ENCODE measurements at regions not wholly inside any gene's neighbourhood (a gene's known extent, or its start where the extent isn't known, plus 50 kb on each side); places are given as distances from the start of the nearest gene placed in this dataset.

DNA sequence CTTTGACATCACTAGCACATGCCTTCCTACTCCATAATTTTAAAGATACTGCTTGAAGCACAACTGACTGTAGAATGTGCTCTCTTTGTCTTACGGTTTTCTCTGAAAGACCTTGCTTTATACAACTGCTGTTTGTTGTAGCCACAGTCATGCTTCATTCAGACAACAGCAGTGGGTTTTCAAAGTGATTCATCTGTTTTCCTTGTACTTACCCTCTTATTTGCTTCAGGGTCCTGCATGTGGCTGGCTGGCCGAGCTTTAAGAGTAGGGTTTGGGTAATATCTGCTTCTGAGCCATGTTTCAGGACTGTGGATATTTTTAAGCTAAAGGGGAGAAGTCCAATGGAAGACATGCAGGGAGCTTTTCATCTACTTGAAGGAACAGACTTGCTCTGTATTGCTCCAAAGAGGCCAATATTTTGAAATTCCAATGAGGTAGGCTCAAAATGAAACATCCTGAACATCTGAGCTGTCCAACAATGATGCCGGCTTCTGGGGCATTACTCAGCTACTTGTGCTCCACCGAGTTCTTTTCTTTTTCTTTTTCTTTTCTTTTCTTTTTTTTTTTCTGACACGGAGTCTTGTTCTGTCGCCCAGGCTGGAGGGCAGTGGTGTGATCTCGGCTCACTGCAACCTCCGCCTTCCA, 160.2 kb upstream of the SGK1 start:
- no peak for DNase-seq (ENCODE audit: missing footprints)
- intact Hi-C loops (cut with DNase I) = no loop called here
- ATAC-seq = no peak

DNA sequence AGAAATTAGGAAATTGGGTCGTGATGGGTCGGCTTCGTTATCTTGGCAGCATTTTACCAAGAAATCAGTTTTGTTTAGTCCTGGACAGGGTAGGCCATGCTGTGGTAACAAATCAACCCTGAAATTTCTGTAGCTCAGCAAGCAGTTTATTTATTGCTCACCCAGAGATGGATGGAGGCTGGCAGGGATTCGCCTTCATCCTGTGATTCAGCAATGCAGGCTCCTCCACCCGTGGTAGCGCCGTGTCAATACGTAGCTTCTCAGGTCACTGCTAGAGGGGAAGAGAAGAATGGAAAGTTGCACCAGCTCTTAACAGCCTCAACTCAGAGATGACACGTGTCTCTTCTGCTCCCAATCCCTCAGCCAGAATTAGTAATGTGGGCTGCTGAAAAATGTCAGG, 157.0 kb upstream of the SGK1 start:
- intact Hi-C loops (cut with DNase I) = no loop called here
- no peak for ATAC-seq
- DNase-seq (ENCODE audit: missing footprints) = no peak

DNA sequence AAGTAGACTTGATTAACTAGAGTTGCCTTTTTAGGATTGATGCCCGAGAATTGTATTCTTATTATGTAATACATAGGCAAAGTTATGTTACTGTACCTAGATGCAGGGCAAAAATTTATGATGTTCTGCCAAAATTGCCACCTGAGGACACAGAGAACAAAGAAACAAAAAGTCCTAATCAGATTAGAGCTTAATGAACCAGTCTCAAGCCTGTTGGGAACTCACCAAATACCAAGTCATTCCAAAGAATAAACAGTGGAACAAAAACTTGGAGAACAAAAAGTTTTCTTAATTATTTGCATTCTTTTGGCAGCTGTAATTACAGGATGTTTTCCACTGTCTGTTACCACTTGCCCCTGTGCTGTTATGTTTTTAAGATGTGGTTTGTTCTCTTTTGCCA, 154.7 kb upstream of the SGK1 start:
- DNase-seq (ENCODE audit: missing footprints) (no peak), ATAC-seq (no peak)
- intact Hi-C loops (cut with DNase I) = no loop called here

DNA sequence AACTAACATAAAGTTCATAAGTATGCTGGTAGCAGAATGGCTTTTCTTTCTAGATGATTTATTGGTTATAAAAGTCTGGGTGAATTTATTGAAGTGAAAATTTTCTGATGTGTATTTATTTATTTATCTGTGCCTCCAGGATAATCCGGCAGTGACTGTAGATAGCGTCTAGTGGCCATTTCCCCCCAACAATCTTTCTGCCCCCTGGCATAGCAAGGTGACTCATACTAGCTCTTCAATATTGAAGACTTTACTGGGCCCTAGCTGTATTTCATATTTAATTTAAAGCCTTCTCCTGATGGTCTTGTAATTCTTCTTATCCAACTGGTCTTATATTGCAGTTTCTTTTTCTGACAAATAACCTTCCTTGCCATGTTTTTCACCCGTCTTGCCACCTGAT, 154.1 kb upstream of the SGK1 start:
- intact Hi-C loops (cut with DNase I) = no loop called here
- ATAC-seq = no peak

DNA sequence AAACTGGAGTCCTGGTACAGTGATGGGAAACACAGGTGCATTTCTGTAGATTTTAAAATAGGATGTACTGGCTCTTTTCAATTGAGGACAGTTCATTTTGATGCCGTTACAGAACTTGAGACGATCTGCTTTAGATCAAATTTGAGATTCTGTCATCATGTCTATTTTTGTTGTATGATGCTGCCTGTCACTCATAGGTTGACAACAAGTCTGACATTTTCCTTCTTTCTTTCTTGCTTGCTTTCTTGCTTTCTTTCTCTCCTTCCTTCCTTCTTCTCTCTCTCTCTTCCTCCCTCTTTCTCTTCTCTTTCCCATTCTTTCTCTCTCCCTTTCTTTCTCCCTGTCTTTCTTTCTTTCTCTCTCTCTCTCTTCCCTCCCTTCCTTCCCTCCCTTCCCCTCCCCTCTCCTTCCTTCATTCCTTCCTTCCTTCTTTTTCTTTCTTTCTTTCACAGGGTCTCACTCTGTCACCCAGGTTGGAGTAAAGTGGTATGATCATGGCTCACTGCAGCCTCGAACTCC, 152.6 kb upstream of the SGK1 start:
- intact Hi-C loops (cut with DNase I) = no loop called here
- no peak for ATAC-seq
- DNase-seq (ENCODE audit: missing footprints) = no peak

More for the DNA sequence above, 154.1 kb upstream of the SGK1 start:
- DNase-seq (ENCODE audit: missing footprints) = no peak

DNA sequence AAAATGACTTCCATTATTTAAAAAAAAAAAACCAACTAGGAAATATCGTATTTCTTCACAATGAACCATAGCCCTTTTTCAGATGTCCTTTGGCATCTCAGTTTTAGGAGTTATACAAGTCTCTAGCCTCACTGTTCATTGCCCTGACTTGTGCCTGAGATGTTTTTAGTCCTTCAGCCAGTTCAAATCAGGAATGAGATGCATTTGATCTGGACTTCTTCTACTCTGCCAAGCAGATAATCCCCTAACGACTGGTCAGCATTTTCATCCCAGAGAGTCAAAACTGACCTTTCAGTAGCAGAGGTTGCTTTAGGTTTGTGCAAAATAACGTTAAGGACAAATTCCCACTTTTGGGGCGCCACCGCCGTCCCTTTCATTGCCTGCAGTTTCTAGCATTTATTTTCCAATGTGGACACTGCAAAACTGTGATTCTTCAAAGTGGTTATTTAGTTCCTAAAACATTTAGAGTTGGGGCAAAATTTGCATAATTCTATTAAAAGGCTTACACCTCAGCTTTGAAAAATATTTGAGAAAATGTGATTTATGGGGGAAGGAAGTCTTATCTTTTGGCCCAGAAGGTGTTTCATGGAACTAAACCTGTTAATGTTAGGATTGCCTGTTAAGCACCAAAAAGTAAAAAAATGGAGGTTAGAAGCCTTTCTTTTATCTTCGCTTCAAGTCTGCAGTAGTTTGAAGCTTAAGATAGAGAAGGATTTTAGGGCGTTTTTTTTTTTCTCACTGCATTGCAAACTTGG, 152.0 kb upstream of the SGK1 start:
- no peak for ATAC-seq
- DNase-seq (ENCODE audit: missing footprints) = no peak
- intact Hi-C loops (cut with DNase I) = no loop called here

DNA sequence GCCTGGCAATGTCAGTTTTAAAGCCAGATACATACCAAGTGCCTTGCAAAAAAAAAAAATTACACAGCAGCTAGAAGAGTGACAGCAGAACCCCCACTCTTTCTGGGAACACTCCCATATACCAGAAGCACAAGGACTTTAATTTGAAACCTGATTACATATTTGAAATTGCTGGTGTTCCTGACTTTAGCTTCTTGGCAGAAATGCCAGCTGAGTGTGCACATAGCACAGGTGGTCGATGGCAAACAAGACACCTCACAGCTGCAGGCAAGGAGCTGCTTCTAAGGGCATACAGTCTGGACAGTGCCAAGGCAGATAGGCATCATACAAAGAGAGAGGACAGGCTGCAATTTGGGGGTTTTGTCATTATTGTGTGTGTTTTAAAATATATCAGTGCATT, 150.7 kb upstream of the SGK1 start:
- DNase-seq (ENCODE audit: missing footprints) (no peak), ATAC-seq (no peak)
- intact Hi-C loops (cut with DNase I) = no loop called here

DNA sequence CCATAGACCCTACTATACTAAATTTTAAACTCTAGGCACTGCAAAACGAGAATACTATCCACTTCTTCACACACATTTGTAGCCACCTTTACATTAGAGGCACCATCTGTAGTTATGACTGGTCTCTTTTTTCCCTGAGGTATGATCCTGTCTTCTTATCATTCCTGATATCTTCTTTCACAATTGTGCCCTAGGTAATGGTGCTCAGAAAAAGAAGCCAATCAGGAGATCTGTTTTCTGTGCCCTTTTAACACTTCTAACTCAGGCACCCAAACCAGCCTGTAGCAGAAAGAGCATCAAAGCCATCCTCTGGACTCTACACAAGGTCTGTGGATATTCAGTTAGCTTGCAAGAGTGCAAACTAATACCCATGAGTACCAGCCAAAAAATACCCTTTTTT, 149.7 kb upstream of the SGK1 start:
- no peak for DNase-seq (ENCODE audit: missing footprints)
- ATAC-seq = no peak
- intact Hi-C loops (cut with DNase I) = no loop called here

DNA sequence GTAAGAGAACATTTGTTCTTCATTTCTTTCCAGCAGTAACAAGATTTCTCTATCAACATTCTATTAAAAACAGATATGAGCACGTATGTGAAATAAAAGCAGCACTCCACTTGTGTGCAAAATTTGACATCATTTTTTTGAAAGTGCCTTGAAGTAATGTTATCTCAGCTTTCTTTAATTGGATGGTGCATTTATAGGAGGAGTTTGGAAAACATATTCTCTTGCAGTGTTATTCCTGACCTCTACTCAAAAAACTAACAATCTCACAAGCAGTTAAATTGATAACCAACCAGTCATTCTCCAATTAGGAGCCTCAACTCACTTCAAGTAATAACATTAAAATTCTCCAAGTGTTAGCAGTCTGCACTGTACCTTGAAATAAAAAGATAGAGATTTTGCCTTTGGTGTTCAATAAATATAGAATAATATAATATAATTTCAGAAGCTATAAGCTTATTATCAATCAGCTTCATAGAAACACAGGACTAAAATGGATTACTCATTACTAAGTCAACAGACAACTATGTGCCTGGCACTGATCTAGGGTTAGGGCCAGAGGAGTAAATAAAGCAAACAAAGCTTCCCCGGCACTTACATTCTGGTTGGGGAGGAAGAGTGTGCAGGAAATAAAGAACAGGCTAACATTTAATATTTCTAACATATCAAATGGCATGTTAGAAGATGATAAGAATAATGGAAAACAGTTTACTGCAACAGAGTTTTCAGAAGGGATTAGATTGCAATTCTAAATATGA, 149.0 kb upstream of the SGK1 start:
- no peak for ATAC-seq
- no peak for DNase-seq (ENCODE audit: missing footprints)
- intact Hi-C loops (cut with DNase I) = no loop called here

DNA sequence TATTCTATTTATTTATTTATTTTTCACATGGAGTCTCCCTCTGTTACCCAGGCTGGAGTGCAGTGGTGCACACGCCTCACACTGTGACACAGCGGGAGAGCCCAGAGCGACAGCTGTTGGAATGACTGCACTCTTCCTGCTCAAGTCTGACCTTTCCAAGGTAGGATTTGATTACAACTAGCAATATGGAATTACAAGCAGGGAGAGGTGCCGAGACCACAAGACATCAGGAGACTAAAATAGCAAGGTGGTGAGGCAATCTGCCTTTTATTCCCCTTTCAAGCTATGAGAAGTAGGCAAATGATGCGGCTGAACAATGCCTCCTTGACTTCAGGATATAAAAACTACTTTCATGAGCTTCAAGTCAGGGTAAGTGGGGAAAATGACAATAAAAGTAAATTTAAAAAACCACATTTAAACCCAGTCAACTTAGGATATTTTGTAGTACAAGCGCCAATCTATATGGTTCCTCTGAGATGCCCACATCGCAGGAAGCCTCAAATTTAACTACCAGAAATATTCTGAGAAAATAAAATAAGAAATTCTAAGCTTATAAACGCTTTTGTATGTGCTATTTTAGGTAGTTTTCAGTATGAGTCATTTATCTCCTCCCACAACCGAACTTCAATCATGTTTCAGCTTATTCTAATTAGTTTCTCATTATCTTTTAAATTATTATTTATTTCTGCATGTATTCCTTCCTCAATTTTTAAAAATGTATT, 146.9 kb upstream of the SGK1 start:
- intact Hi-C loops (cut with DNase I) = no loop called here
- ATAC-seq = no peak
- DNase-seq (ENCODE audit: missing footprints) = no peak

DNA sequence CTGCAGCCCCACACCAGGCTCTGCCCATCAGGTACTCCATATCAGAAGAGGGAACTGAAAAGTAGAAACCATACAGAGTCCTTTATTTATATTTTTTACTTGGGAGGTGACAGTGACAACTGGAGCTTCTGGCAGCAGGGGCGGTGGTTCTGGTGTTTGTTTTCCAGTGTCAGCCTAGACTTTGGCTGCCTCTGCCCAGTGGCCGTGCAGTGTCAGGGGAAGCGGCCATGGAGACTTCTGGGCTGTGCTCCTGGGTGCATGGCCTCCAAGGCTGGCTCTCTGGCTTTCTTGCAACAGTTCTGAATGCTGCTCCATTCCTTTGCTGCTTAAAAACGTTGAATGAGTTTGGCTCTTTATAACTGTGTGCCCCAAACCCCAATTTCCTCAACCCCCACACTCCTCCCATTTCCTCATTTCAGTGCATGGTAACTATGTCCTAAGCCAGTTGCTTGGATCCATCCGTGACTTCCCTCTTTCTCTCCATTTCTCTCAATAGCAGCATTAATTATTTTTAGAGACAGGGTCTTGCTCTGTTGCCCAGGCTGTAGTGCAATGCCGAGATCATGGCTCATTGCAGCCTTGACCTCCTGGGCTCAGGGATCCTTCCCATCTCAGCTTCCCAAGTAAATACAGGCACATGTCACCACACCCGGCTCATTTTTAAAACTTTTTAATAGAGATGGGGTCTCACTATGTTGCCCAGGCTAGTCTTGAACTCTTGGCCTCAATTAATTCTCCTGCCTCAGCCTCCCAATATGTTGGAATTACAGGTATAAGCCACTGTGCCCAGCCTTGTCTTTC, 141.1 kb upstream of the SGK1 start:
- ATAC-seq (no peak), DNase-seq (ENCODE audit: missing footprints) (no peak)
- intact Hi-C loops (cut with DNase I) = no loop called here

DNA sequence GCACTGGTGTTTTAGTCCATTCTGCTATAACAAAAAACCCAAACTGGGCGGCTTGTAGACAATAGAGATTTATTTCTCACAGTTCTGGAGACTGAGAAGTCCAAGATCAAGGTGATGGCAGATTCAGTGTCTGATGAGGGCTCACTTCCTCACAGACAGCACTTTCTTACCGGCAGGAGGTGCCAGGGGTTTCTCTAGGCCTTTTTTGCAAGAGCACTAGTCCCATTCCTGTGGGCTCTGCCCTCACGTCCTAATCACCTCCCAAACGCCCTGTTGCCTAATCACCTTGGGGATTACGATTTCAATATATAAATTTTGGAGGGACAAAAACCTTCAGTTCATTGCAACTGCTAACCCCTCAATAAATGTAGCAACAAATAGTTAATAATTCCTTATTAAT, 140.0 kb upstream of the SGK1 start:
- intact Hi-C loops (cut with DNase I) = no loop called here
- no peak for ATAC-seq
- no peak for DNase-seq (ENCODE audit: missing footprints)

DNA sequence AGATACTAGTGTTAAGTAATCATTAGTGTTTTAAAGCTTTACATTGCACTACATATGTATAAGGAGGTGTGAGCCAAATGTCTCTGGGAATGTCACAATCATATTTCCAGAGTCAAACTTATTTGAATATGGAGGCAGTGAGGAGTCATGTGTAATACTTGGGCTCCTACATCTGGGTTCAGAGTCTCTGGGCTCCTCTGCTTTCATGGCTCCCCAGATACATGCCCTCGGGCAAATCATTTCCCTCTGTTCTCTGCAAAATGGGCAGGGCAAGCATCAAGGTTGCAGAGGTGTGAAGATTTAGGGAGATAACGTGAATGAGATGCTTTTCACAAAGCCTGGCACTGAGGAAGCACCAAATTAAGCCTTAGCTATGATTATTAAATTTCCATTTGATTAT, 138.3 kb upstream of the SGK1 start:
- DNase-seq (ENCODE audit: missing footprints) (no peak), ATAC-seq (no peak)
- intact Hi-C loops (cut with DNase I) = no loop called here

DNA sequence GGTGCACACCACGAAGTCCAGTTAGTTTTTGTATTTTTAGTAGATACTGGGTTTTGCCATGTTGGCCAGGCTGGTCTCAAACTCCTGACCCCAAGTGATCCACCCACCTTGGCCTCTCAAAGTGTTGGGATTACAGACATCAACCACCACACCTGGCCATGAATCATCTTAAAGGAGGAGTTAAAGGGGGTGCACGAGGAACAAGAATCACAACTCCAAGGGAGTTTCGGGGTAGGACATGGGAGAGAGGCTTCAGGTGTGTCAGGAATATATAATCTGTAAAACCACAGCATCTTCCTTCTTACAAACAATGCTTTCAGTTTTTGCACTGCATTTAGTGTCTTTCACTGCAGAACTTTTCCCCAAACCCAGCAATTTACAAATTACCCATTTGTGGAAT, 137.4 kb upstream of the SGK1 start:
- DNase-seq (ENCODE audit: missing footprints) (no peak), ATAC-seq (no peak)
- intact Hi-C loops (cut with DNase I) = no loop called here

DNA sequence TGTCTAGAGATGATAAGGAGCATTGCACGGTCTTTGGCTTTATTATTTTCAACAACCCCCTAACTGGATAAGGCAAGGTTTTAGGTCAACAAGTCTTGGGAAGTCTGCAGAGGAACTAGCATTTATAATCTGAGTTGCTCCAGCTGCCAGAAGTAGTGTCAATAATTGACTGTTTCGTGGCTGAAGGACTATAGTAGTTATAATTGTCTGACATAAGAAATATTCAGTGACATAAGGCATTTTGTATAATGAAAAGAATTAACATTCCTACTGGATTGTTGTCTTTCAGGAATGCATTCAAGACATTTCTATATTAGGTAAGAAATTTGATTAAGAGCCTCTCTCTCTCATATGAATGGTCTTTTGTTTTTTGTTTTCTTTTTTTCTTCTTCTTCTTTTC, 136.9 kb upstream of the SGK1 start:
- DNase-seq (ENCODE audit: missing footprints) (no peak), ATAC-seq (no peak)
- intact Hi-C loops (cut with DNase I) = no loop called here

DNA sequence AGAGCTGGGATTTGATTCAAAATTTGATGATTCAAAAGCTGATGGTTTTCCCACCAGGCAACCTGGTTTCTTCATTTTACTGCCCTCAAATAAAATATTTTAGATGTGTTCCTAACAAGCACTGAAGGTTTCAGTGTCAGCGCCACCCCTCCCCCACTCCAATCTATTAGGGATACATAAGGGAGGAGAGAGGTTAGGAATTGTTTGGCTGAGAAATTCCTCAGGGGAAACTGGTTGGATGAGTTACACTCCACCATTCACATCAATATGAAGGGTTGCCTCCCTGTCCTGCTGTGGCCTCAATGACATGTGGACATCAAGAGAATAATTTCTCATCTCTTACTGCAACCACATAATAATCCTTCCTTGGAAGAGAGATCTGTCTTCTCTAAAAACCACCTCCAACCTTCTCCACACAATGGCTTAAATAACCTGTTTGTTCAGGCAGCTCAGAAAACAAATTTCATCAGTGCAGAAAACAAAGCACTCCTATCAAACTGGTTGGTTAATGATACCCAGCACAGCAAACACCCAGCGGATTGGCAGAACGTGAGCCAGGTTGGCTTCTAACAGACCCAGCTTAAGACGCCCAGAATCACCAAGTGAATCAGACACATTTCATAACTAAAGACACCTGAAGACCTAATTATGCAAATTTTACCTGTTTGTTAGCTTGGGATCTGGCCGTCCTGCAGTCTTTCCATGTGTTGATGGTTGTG, 136.0 kb upstream of the SGK1 start:
- no peak for DNase-seq (ENCODE audit: missing footprints)
- intact Hi-C loops (cut with DNase I) = no loop called here
- no peak for ATAC-seq

DNA sequence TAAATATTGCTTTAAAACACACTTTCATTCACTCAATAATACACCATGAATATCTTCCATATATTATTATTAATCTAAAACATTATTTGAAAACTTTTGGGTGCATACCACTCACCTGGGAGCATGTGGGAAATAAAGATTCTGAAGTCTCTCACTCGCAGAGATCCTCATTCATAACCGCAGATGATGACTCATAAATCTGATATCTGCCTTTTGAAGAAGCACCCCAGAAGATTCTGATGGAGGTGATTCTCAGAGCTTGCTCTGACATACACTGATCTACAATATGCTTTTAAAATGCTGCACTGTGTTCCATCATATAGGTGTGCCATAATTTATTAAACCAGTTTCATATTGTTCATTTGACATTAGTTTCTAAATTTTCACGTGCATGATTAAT, 135.0 kb upstream of the SGK1 start:
- ATAC-seq (no peak), DNase-seq (ENCODE audit: missing footprints) (no peak)
- intact Hi-C loops (cut with DNase I) = no loop called here

DNA sequence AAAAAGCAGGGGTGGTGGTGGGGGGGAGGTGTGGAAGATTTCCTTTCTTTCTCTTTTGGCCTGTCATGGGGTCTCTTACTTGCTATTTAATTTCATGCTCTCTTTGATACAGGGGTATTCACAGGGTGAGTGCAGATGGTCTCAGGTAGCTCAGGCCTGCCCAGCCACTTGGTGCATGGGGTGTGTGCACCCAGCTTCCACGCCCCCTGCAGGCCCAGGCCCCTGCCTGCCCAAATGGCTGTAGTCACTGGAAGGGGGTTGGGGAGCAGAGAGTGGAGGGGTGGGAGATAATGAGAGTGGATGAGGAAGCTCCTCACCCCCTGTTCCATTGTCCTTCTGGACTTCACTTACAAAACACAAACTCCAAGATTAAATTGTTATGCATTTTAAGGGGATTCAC, 133.6 kb upstream of the SGK1 start:
- intact Hi-C loops (cut with DNase I) = no loop called here
- no peak for ATAC-seq
- no peak for DNase-seq (ENCODE audit: missing footprints)
